Mucosa of rectum (tissue), 2 donors: ENCODE measurements at regions not wholly inside any gene's neighbourhood (a gene's known extent, or its start where the extent isn't known, plus 50 kb on each side); places are given as distances from the start of the nearest gene placed in this dataset.
"Not testable (repeated sequence)": the region's sequence is repeated elsewhere in the genome, so short reads cannot be mapped to it uniquely, and the experiment has no call there.

Source experiments
- H3K27ac ChIP-seq, 2 donors: one replicate each; pipeline ENCODE4 v1.7.0; 2013; ENCODE audit warnings: inconsistent platforms in 2 of 2, low read depth in 2 of 2, low read length in 2 of 2
- H3K27me3 ChIP-seq, 2 donors: one replicate each; pipeline ENCODE4 v1.7.0; 2013; ENCODE audit warnings: low read length in 2 of 2; ENCODE audit not compliant: control insufficient read depth in 2 of 2, insufficient read depth in 2 of 2
- H3K36me3 ChIP-seq, 2 donors: one replicate each; pipeline ENCODE4 v1.7.0; 2013; ENCODE audit warnings: low read length in 2 of 2; ENCODE audit not compliant: control insufficient read depth in 2 of 2, insufficient read depth in 2 of 2
- H3K4me1 ChIP-seq, 2 donors: one replicate each; pipeline ENCODE4 v1.7.0; 2013; ENCODE audit warnings: low read length in 2 of 2, mild to moderate bottlenecking in 1 of 2; ENCODE audit not compliant: control insufficient read depth in 2 of 2, insufficient read depth in 2 of 2
- H3K4me3 ChIP-seq, 2 donors: one replicate each; pipeline ENCODE4 v1.7.0; 2013; ENCODE audit warnings: low read length in 2 of 2
- H3K9ac ChIP-seq, 2 donors: one replicate each; pipeline ENCODE4 v1.7.0; 2013; ENCODE audit warnings: low read length in 2 of 2, low read depth in 1 of 2, mild to moderate bottlenecking in 1 of 2
- H3K9me3 ChIP-seq, 2 donors: one replicate each; pipeline ENCODE4 v1.7.0; 2013; ENCODE audit warnings: low read length in 2 of 2; ENCODE audit not compliant: control insufficient read depth in 2 of 2
- donor health status: healthy.
- donor health status: Normal muscosa, but diverticular disease.

- no peak overlapping the region for H3K27ac ChIP-seq
- H3K36me3 ChIP-seq, result no peaks in the 10 kb centered on the region
- H3K4me3 ChIP-seq, result no peak overlapping the region
- no peaks in the 10 kb centered on the region for H3K27me3 ChIP-seq
- H3K9ac ChIP-seq, result no peak overlapping the region
- no peaks in the 10 kb centered on the region for H3K9me3 ChIP-seq
- no peaks in the 10 kb centered on the region for H3K4me1 ChIP-seq
These were observed 127.1 kb downstream of the ABHD5 start for GRCh38 chr3:43817825-43818224.

- no peaks in the 10 kb centered on the region for H3K27me3 ChIP-seq
These were observed 127.5 kb downstream of the ABHD5 start for GRCh38 chr3:43818229-43818628.

GRCh38 chr3:43838009-43838758 is 147.4 kb downstream of the ABHD5 start:
- no peak overlapping the region for H3K9ac ChIP-seq
- H3K27me3 ChIP-seq, result no peaks in the 10 kb centered on the region
- H3K4me3 ChIP-seq, result no peak overlapping the region

More at GRCh38 chr3:43818229-43818628, 127.5 kb downstream of the ABHD5 start:
- no peak overlapping the region for H3K9ac ChIP-seq
- no peaks in the 10 kb centered on the region for H3K9me3 ChIP-seq
- H3K4me3 ChIP-seq, result no peak overlapping the region
- no peak overlapping the region for H3K27ac ChIP-seq
- no peaks in the 10 kb centered on the region for H3K36me3 ChIP-seq
- H3K4me1 ChIP-seq, result no peaks in the 10 kb centered on the region

GRCh38 chr3:43838877-43839276 is 148.1 kb downstream of the ABHD5 start:
- H3K36me3 ChIP-seq, result no peaks in the 10 kb centered on the region
- peaks cover 0 to 3% of the 10 kb centered on the region in 2 donors for H3K9me3 ChIP-seq
- H3K27ac ChIP-seq, result no peak overlapping the region

More at GRCh38 chr3:43838009-43838758, 147.4 kb downstream of the ABHD5 start:
- H3K27ac ChIP-seq, result no peak overlapping the region
- H3K4me1 ChIP-seq, result no peaks in the 10 kb centered on the region
- peaks cover 0 to 3% of the 10 kb centered on the region in 2 donors for H3K9me3 ChIP-seq
- no peaks in the 10 kb centered on the region for H3K36me3 ChIP-seq

GRCh38 chr3:43843386-43843785 is 152.6 kb downstream of the ABHD5 start:
- H3K9me3 ChIP-seq, result no peaks in the 10 kb centered on the region
- no peaks in the 10 kb centered on the region for H3K27me3 ChIP-seq
- H3K9ac ChIP-seq, result no peak overlapping the region
- no peaks in the 10 kb centered on the region for H3K36me3 ChIP-seq
- no peaks in the 10 kb centered on the region for H3K4me1 ChIP-seq
- H3K27ac ChIP-seq, result no peak overlapping the region
- H3K4me3 ChIP-seq, result no peak overlapping the region

More at GRCh38 chr3:43838877-43839276, 148.1 kb downstream of the ABHD5 start:
- H3K9ac ChIP-seq, result no peak overlapping the region
- no peaks in the 10 kb centered on the region for H3K4me1 ChIP-seq
- H3K4me3 ChIP-seq, result no peak overlapping the region
- no peaks in the 10 kb centered on the region for H3K27me3 ChIP-seq

- Histone ChIP-seq H3K27ac (no peak overlapping the region), H3K9ac (no peak overlapping the region), H3K4me1 (no peaks in the 10 kb centered on the region), H3K9me3 (no peaks in the 10 kb centered on the region), H3K36me3 (no peaks in the 10 kb centered on the region), H3K27me3 (no peaks in the 10 kb centered on the region), H3K4me3 (no peak overlapping the region)
These were observed 154.0 kb downstream of the ABHD5 start for GRCh38 chr3:43844757-43845156.

GRCh38 chr3:43845553-43845952 is 154.8 kb downstream of the ABHD5 start:
- not testable (repeated sequence) for H3K4me1 ChIP-seq, H3K36me3 ChIP-seq, H3K4me3 ChIP-seq, H3K9ac ChIP-seq, H3K9me3 ChIP-seq, H3K27ac ChIP-seq, H3K27me3 ChIP-seq

- Histone ChIP-seq H3K9me3 (no peaks in the 10 kb centered on the region), H3K4me3 (no peak overlapping the region), H3K9ac (no peak overlapping the region), H3K27ac (no peak overlapping the region), H3K4me1 (no peaks in the 10 kb centered on the region), H3K27me3 (peaks cover 3 to 5% of the 10 kb centered on the region in 2 donors), H3K36me3 (no peaks in the 10 kb centered on the region)
These were observed 161.3 kb downstream of the ABHD5 start for GRCh38 chr3:43852066-43852465.

GRCh38 chr3:43854283-43854682 is 163.5 kb downstream of the ABHD5 start:
- H3K4me3 ChIP-seq, result no peak overlapping the region
- no peaks in the 10 kb centered on the region for H3K9me3 ChIP-seq

GRCh38 chr3:43854916-43855315 is 164.2 kb downstream of the ABHD5 start:
- Histone ChIP-seq H3K4me1 (no peaks in the 10 kb centered on the region), H3K27ac (no peak overlapping the region), H3K36me3 (no peaks in the 10 kb centered on the region), H3K9ac (no peak overlapping the region), H3K9me3 (no peaks in the 10 kb centered on the region), H3K27me3 (peaks cover 7 to 16% of the 10 kb centered on the region in 2 donors), H3K4me3 (no peak overlapping the region)

More at GRCh38 chr3:43854283-43854682, 163.5 kb downstream of the ABHD5 start:
- H3K27me3 ChIP-seq, result peaks cover 3 to 16% of the 10 kb centered on the region in 2 donors
- H3K27ac ChIP-seq, result no peak overlapping the region
- H3K36me3 ChIP-seq, result no peaks in the 10 kb centered on the region
- H3K9ac ChIP-seq, result no peak overlapping the region
- H3K4me1 ChIP-seq, result no peaks in the 10 kb centered on the region
